Type B pancreatic cell (in vitro differentiated cells): ENCODE measurements at regions not wholly inside any gene's neighbourhood (a gene's known extent, or its start where the extent isn't known, plus 50 kb on each side); places are given as distances from the start of the nearest gene placed in this dataset.

ENCODE experiments used
- DNase-seq: peaks from one replicate; pipeline ENCODE4 v3.0.0; 2021; ENCODE audit warnings: mixed read lengths; ENCODE audit not compliant: unreplicated experiment; ENCODE audit errors: extremely low spot score
- H3K27ac Mint-ChIP-seq: 2 replicates; pipeline ENCODE4 v1.8.0; 2021; ENCODE audit warnings: mild to moderate bottlenecking, mixed read lengths
- H3K27me3 Mint-ChIP-seq: 2 replicates; pipeline ENCODE4 v1.8.0; 2021; ENCODE audit warnings: mixed read lengths
- H3K36me3 Mint-ChIP-seq: 2 replicates; pipeline ENCODE4 v1.8.0; 2021; ENCODE audit warnings: mixed read lengths
- H3K4me1 Mint-ChIP-seq: one replicate; pipeline ENCODE4 v1.8.0; 2021; ENCODE audit warnings: mixed read lengths; ENCODE audit not compliant: unreplicated experiment
- H3K4me3 Mint-ChIP-seq: 2 replicates; pipeline ENCODE4 v1.8.0; 2021; ENCODE audit warnings: mild to moderate bottlenecking, mixed read lengths
- H3K9me3 Mint-ChIP-seq: 2 replicates; pipeline ENCODE4 v1.8.0; 2021; ENCODE audit warnings: mixed read lengths
- TF ChIP-seq, protein P1 (sequence below): fragments of 200-600 bp; sonication (generic); conservative IDR thresholded peaks from 2 replicates; pipeline ENCODE4 v1.5.0; 2021; ENCODE audit warnings: antibody characterized with exemption, mild to moderate bottlenecking

DNA sequence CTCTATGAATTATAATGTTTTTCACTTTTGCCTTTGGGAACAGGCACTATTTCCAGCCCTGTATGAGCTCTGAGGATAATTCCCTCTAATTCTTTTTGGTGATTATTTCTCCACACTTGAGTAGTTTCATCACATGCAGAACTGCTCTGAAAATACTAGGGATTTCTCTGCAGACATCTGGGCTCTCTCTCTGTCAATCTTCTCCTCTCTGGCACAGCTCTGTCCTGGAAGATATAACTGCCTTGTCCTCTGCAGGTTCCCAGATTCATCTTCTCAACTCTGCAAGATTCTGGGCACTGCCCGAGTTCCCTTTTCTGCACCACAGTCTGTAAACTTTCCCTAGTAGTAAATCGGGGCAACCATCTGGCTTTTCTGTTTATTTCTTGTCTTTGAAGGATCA lies 131.3 kb upstream of the FMN2 start:
- Mint-ChIP-seq H3K4me3 (no peak overlapping the region), H3K27me3 (peaks cover 19% of the 10 kb centered on the region), H3K27ac (no peak overlapping the region), H3K9me3 (no peaks in the 10 kb centered on the region), H3K4me1 (no peaks in the 10 kb centered on the region), H3K36me3 (no peaks in the 10 kb centered on the region)
- TF ChIP-seq, protein P1, sequence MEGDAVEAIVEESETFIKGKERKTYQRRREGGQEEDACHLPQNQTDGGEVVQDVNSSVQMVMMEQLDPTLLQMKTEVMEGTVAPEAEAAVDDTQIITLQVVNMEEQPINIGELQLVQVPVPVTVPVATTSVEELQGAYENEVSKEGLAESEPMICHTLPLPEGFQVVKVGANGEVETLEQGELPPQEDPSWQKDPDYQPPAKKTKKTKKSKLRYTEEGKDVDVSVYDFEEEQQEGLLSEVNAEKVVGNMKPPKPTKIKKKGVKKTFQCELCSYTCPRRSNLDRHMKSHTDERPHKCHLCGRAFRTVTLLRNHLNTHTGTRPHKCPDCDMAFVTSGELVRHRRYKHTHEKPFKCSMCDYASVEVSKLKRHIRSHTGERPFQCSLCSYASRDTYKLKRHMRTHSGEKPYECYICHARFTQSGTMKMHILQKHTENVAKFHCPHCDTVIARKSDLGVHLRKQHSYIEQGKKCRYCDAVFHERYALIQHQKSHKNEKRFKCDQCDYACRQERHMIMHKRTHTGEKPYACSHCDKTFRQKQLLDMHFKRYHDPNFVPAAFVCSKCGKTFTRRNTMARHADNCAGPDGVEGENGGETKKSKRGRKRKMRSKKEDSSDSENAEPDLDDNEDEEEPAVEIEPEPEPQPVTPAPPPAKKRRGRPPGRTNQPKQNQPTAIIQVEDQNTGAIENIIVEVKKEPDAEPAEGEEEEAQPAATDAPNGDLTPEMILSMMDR = no peak
- DNase-seq = no peak

DNA sequence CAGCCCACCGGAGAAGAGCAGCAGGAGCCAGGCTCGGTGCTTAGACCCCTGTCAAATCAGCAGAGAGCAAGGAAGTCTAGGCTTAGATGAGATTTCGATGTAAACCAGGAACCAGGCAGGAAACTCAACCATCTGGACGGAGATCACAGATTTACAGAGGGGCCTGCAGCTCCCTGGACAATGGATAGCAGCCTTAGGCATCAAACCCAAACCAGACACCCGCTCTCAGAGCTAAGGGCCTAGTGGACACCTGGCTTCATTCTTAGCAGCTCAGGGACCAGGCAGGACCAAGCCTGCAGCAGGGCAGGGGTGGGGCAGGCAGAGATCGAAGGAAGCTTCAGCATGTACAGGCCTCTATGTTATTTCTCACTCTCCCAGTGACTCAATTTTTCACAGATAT lies 127.8 kb upstream of the FMN2 start:
- H3K27ac Mint-ChIP-seq = no peak overlapping the region
- TF ChIP-seq, protein P1 = no peak
- no peaks in the 10 kb centered on the region for H3K4me1 Mint-ChIP-seq
- no peak overlapping the region for H3K4me3 Mint-ChIP-seq
- H3K27me3 Mint-ChIP-seq = peaks cover 14% of the 10 kb centered on the region
- H3K36me3 Mint-ChIP-seq = no peaks in the 10 kb centered on the region
- no peak for DNase-seq
- H3K9me3 Mint-ChIP-seq = no peaks in the 10 kb centered on the region

DNA sequence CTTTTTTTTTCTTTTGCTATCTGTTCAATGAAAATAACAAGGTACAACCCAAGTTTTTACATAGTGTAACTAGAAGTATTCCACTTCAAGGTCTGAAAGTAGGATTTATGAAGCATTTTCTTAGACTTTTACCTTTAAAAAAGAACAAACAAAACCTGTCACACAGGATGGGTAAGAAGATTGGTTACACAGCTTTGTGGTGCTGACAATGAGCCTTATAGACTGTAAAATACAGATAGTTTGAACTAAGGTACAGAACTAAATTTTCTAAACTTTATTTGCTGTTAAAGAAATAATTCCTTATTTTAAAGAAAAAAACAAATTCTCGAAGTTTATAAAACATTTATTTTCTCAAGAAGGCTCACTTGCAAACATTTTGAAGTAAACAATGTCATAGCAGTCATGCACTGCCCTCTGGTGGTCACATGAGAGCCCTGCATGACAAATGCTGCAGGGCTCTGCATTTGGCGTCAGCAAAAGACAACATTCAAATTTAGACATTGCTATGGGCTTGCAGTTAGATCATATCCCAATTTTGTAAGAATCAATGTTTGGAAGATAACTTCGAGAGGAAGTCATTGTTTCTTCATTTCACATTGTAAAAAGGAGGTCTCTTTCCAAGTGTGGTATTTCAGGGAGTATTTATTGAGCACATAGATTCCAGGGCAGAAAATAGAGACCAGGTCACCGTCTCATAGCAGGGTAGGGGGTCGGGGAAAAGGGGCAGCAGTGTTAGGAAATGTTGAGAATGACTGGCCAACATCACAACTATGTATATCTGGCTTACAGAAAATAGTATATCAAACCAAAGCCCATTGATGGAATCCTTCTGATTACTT lies 115.3 kb upstream of the FMN2 start:
- Mint-ChIP-seq H3K4me1 (no peaks in the 10 kb centered on the region), H3K4me3 (no peak overlapping the region), H3K36me3 (no peaks in the 10 kb centered on the region), H3K27me3 (peaks cover 7% of the 10 kb centered on the region), H3K9me3 (peaks cover 6% of the 10 kb centered on the region), H3K27ac (no peak overlapping the region)
- TF ChIP-seq, protein P1 = peak; percentile 99
- no peak for DNase-seq

DNA sequence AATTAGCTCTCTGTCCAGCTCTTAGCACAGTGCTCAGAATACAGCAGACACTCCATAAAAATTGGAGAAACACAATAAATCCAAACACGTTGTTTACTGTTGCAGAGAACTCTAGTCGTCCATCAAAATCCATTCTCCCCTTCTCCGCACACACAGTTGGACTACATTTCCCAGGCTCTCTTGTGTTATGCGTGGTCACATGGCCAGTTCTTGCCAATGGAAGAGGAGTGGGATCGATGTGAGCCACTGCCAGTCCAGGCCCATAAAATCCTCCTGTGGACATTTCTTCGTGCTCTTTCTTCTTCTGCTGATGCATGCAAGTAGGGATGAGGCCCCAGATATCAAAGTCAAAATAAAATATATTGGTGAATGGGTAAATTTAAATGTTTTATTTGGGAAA lies 114.3 kb upstream of the FMN2 start:
- no peaks in the 10 kb centered on the region for H3K36me3 Mint-ChIP-seq
- H3K4me3 Mint-ChIP-seq = no peak overlapping the region
- no peak for DNase-seq
- peaks cover 7% of the 10 kb centered on the region for H3K27me3 Mint-ChIP-seq
- TF ChIP-seq, protein P1 = no peak
- H3K9me3 Mint-ChIP-seq = peaks cover 6% of the 10 kb centered on the region
- no peaks in the 10 kb centered on the region for H3K4me1 Mint-ChIP-seq
- H3K27ac Mint-ChIP-seq = no peak overlapping the region

DNA sequence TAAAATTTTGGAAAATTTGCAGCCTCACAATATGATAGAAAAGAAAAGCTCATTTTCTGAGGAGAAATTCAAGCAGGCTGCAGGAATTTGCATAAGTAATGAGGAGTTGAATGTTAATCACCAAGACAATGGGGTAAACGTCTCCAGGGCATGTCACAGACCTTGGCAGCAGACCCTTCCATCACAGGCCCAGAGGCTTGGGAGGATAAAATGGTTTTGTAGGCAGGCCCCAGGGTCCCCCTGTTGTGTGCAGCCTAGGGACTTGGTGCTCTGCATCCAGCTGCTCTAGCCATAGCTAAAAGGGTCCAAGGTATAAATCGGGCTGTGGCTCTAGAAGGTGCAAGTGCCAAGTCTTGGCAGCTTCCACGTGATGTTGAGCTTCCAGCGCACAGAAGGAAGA lies 112.2 kb upstream of the FMN2 start:
- peaks cover 6% of the 10 kb centered on the region for H3K9me3 Mint-ChIP-seq

More for the DNA sequence above, 112.2 kb upstream of the FMN2 start:
- TF ChIP-seq, protein P1 = no peak
- DNase-seq = no peak
- no peaks in the 10 kb centered on the region for H3K4me1 Mint-ChIP-seq
- H3K36me3 Mint-ChIP-seq = no peaks in the 10 kb centered on the region
- H3K27me3 Mint-ChIP-seq = no peaks in the 10 kb centered on the region
- no peak overlapping the region for H3K4me3 Mint-ChIP-seq
- no peak overlapping the region for H3K27ac Mint-ChIP-seq
